Stromal cell of bone marrow (primary cell): ENCODE measurements at regions not wholly inside any gene's neighbourhood (a gene's known extent, or its start where the extent isn't known, plus 50 kb on each side); places are given as distances from the start of the nearest gene placed in this dataset.
"Not testable (repeated sequence)": the region's sequence is repeated elsewhere in the genome, so short reads cannot be mapped to it uniquely, and the experiment has no call there.

ENCODE experiments used
- DNase-seq: peaks from one replicate; pipeline ENCODE4 v3.0.0-alpha.2; 2012; ENCODE audit warnings: low read depth

- DNase-seq, result no peak
Measured at GRCh38 chr13:75178436-75178835, 303.5 kb downstream of the TBC1D4 start.

GRCh38 chr13:75175575-75175974 is 306.4 kb downstream of the TBC1D4 start:
- no peak for DNase-seq

- not testable (repeated sequence) for DNase-seq
Measured at GRCh38 chr13:75175097-75175496, 306.9 kb downstream of the TBC1D4 start.

- no peak for DNase-seq
Measured at GRCh38 chr13:75174481-75174880, 307.5 kb downstream of the TBC1D4 start.

DNA sequence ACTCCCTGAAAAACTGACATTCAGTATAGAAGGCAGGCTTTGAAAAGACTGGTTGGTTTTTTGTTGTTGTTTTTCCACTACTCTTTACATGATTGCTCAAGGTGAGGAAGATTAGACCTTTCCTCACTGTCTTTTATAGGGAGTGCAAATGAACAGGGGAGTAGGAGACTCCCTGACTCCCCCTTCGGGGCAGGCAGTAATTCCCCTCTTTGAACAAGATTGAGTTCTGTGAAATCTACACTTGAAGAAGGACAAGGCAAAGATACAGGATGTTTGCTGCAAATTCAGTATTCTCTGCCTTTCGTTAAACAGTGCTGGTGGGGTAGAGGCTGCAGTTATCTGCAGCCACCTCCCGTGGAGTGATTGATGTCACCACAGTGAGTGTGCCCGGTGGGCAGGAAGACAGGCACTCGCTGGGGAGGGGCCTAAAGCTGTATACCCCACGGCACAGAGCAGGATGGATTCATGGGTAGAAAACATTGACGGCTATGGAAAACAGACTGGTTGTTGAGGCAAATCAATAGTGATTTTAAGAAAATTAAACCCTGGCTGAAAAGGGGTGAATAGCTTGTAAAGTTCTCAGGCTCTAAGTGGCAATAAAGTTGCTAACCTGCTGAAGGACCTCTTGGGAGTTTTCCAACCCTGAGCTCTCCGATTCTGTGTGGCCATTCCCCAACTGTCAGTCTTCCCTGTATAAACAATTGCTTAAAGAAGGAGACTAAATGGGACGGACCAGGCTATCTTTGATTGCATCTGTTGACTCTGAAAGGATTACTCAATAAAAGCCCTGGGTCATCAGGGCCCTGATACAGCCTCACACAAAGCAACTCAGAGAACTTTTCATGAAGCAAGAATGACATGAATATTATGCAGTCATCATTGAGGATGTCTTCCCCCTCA is 308.3 kb downstream of the TBC1D4 start:
- DNase-seq, result no peak

DNA sequence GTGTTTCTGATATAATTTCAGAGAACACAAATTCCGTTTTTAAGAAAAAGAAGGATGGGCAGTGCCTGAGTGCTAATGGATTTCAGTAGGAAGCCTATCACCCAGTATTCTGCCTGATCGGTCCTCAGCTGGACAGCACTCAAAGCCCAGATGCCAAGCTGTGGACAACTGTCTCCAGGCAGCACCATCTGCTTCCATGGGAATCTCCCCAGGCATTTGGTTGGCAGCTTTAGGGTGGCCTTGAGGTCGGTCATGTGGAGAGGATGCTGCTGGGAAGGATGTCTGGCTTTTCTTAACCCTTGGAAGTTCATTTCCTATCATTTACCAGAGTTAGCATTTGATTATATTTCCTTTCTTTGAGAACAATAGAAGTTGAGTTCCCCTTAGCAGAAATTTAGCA is 311.7 kb downstream of the TBC1D4 start:
- DNase-seq, result no peak

DNA sequence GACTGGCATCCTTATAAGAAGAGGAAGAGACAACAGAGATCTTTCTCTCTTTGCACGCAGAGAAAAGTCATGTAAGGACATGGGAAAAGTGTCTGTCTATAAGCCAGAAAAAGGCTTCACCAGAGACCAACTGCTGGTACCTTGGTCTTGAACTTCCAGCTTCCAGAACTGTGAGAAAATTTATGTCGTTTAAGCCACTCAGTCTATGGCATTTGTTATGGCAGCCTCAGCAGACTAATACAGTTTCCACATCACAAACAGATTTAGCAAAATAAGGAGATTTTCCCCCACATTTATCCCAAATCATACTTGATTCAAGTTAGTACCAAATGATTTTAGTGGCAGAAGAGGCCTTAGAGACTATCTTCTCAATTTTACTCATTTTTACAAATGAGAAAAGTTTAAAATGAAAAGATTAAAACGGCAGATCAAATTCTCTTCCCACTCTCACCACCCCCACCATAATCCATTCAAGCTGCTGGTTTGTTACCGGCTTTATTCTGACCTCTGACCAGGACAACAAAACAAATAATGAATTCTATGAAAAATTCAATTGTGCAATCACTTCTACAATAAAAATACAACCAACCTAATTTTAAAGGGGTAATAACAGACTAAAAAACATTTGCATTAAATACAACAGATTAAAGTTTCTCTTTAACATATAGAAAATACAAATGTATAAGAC is 316.3 kb downstream of the TBC1D4 start:
- DNase-seq, result no peak

- DNase-seq, result no peak
Measured at GRCh38 chr13:75161804-75162203, 320.2 kb downstream of the TBC1D4 start.

DNA sequence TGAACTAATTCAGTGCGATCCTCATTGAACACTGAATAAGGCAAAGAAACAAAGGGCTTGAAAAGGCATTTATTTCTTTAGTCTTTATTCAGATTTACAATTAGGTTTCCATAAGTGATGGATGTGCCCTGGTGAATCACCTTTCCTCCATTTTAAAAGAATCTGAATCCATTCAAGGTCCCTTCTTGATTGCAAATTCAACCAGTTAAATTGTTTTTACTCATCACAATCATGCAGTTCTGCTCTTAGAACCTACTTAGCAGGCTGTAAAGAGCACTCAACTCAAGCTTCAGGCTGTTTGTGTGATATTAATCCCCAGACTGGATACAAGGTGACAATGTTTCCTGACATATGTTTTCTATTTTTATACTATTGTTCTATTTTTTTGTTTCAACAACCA is 321.0 kb downstream of the TBC1D4 start:
- no peak for DNase-seq

GRCh38 chr13:75154331-75154730 is 327.6 kb downstream of the TBC1D4 start:
- DNase-seq, result no peak

DNA sequence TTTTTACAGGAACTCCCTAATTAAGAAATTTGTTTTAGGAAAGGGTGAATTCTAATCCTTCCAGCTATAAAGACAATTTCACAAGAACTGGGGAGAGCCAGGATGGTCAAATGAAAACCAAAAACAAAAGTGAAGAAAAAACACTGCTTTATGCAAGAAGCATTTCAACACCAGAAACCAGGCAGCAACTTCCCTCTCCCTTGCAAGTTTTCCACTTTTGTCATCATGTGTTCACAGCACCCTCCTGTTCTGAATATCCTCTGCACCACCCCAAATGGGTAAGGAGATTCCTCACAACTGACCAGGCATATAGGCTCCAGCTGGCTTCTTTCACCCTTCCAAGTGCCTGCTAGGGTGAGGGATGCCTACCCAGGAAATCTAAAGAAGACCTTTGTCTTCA is 328.1 kb downstream of the TBC1D4 start:
- DNase-seq, result peak; percentile 71

DNA sequence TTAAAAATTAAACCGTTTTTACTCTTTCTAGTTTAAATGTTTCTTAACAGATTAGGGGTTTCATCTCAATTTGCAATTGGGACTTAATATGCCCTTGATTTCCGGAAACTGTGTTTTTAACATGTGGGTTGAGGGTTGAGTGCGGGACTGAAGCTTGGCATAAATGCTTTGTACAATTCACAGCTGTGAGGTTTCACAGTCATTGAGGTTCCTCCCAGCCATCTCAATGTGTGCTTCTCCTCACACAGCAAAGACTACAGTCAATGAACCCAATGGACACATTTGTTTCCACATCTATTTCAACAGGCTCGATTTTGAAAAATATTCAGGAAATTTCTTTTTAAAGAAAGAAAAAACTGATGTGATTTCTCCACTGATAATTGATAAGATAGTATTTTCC is 328.6 kb downstream of the TBC1D4 start:
- DNase-seq, result no peak

- DNase-seq, result no peak
Measured at GRCh38 chr13:75151081-75151643, 330.8 kb downstream of the TBC1D4 start.

GRCh38 chr13:75149776-75150175 is 332.2 kb downstream of the TBC1D4 start:
- DNase-seq, result no peak

DNA sequence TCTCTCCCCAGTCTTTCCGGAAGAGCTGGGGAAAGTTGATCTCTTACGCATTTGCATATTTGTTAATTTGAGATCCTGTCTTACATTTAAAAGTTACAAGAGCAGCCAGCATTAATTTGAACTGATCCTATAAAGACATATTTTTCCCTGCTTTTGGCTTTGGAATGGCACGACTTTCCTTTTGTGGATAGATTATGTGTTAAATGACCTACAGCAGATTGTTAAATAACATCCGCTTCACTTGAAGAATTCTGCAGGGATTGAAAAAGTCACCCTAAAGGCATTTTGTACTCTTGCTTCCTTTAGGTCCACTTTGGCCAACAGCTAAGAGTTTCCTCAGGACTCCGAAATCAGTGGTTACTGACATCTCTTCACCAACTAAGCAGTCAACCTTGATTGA is 334.0 kb downstream of the TBC1D4 start:
- DNase-seq, result no peak

- no peak for DNase-seq
Measured at GRCh38 chr13:75146436-75146835, 335.5 kb downstream of the TBC1D4 start.

- no peak for DNase-seq
Measured at GRCh38 chr13:75145927-75146326, 336.0 kb downstream of the TBC1D4 start.

DNA sequence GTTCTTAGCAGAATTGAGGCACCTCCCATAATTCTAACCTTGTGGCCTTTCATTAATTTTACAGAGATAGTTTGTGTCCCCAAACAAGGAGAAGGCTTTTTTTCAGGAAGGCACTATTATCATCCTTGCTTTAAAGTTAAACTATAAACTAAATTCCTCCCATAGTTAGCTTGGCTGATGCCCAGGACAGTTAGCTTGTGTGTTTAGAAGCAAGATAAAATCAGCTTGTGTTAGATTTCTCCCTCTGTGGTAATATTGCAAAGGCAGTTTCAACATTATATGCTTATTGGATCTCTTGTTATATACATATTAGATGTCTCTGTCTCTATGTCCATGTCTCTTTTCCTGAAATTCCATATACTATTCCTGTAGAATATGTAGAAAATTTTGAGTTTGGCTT is 342.7 kb downstream of the TBC1D4 start:
- no peak for DNase-seq

DNA sequence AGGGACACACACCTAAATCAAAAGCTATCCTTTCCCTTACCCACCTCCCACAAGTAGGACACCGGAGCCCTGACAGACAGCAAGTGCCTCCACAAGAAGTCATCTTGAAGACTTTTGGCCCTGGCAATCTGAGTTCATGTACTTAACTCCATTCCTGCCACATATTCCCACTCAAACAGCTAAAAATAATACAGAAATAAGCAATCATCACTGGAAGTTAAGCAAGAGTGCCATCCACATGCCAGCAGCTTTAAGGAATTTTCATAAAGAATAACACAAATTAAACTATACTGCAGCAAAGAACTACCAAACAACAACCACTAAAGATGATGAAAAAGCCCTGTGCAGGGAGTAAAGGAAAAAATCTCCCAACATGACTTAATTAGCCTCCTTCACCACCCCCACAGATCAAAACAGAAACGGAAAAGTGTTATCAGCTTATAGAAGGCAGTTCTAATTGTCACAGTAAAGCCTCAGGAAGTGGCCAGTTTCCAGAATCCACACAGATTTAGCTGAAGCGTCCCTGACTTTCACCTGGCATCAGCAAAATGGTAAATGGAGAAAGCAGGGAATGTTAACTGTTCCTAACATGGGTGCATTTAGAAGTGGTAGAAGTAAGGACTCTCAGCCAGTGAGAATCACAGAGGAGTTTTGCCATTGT is 343.9 kb downstream of the TBC1D4 start:
- no peak for DNase-seq

GRCh38 chr13:75136151-75136550 is 345.8 kb downstream of the TBC1D4 start:
- no peak for DNase-seq

DNA sequence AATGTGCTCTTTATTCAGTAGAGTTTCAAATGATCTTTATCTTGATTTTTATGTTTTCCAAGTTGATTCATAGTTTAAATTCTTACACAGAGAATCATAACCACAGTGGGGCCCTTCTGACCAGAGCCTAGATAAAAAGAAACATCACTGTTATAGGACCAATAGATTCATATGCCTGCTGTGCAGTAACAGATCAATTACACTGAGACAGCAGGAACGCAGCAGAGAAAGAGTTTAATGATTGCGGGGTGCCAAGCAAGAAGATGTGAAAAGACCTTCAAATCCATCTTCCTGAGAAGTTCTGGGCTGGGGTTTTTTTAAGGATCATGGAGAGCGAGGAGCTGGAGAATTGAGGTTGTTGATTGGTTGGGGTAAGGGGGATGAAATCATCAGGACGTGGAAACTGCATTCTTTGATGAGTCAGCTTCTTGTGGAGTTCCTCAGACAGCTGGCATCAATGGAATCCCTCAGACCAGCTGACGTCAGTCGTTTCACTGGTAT is 346.6 kb downstream of the TBC1D4 start:
- peak; percentile 83 for DNase-seq
